Activated effector memory CD4-positive, alpha-beta T cell treated with Interleukin-2 at 50 U/mL for 16 hours (primary cell): ENCODE measurements at regions not wholly inside any gene's neighbourhood (a gene's known extent, or its start where the extent isn't known, plus 50 kb on each side); places are given as distances from the start of the nearest gene placed in this dataset.

Experiments
- DNase-seq: peaks from one replicate; pipeline ENCODE4 v3.0.0-alpha.2; 2020

DNA sequence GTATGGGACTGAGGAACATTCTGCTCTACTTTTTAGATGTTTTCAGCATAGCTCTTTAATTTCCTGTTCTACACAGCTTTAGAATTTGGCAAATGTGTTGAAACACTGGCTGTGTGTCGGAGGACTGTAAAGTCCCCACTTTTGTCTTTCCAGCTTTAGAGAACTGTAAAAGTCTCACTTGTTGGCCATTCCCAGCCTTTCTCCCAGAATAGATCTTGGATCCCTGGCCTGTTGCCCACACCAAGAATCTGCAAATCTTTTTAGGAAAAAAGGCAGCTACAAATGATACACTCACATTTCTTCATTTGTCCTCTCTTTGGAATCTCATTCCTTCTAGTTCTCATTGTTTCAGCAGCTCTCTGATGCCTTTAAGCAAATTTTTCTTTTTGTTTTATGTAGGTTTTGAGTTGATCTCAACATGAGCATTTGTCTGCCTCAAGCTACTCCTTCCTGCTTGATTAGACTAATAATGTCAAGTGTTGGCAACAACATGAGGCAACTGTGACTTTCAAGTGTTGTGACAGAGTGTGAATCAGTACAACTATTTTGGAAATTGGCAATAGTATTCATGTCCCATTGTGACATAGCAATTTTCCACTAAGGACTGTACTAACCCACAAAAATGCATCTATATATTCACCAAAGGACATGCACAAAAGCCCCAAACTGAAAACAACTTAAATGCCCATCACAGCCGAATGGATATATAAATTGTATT is 610.8 kb downstream of the EPHA4 start:
- DNase-seq: no peak

DNA sequence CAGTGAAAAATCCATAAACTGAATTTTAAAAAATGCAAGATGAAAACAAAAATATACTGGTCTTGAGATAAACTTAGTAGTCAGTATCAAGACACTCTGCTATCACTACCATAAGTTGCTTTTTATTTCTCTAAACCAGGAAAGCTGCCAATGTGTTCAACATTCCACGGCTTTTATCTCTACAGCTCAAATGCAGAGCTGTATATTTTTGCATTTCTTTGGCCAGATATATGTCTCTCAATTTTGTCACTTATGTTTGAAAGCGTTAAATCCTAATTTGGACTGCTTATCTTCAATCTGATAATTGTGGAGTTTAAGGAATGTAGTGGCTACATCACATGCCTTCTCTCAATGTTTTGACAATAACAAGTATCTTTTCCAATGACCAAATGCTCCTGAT is 609.5 kb downstream of the EPHA4 start:
- DNase-seq: no peak

DNA sequence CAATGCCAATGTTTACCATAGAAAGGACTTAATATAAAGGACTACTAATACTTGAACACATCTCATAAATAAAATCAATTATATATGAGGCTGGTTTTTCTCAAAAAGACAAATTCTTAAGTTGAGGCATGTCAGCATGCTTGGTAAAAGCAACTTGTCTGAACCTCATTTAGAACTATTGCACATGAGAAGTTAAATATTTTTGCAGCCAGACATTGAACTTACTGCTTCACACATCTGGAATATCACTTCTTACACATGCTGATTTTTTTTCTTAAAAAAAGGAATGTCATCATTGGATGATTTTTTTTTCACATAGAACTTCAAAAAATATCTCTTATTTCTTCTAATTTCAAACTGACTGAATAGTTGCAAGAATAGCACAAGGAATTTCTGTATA is 609.0 kb downstream of the EPHA4 start:
- no peak for DNase-seq

DNA sequence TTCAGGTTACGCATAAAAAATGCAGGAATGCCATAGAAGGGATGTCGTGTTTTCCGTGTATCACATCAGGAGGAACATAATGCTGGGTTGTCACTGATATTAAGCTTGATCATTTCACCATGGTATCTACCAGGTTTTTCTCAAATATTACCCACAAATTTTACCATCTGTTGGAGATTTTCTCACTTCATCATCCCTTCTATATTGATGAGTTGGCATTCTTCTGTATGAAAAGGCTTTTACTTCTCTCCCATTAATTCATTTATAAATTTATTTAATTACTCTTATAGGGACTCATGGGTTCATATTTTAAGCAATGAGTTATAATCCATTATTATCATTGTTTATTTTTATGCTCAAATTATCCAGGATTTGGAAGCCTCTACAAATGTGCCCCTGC is 608.2 kb downstream of the EPHA4 start:
- no peak for DNase-seq

DNA sequence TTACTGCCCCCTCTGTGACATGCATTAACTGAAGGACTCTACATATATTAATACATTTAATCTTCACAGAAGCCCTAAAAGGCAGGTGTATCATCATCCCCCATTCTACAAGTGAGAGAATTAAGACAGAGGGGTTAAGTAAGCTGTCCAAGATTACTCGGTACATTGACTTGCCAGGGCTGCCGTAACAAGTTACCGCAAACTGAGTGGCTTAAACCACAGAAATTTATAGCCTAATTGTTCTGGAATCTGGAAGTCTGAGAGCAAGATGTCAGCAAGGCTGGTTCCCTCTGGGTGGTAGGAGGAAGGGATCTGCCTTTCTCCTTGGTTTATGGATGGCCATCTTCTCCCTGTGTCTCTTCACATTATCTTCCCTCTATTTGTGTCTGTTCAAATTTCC is 605.5 kb downstream of the EPHA4 start:
- no peak for DNase-seq

DNA sequence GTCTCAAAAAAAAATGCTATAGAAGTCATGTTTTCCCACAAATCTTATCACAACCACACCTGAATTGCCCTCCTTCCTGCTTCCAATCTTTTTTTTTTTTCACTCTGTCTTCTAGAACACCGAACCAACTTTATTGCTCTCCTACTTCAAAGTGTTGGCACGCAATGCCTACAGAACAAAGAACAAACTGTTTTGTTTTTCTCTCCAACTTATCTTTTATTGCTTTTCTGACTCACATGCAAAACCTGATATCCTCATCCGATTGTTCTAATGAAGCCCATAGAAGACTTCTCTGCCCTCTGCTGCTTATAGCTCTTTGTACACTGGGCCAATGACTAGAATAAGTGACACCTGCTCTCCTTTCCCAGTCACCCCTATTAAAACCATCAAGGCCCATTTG is 602.8 kb downstream of the EPHA4 start:
- no peak for DNase-seq

DNA sequence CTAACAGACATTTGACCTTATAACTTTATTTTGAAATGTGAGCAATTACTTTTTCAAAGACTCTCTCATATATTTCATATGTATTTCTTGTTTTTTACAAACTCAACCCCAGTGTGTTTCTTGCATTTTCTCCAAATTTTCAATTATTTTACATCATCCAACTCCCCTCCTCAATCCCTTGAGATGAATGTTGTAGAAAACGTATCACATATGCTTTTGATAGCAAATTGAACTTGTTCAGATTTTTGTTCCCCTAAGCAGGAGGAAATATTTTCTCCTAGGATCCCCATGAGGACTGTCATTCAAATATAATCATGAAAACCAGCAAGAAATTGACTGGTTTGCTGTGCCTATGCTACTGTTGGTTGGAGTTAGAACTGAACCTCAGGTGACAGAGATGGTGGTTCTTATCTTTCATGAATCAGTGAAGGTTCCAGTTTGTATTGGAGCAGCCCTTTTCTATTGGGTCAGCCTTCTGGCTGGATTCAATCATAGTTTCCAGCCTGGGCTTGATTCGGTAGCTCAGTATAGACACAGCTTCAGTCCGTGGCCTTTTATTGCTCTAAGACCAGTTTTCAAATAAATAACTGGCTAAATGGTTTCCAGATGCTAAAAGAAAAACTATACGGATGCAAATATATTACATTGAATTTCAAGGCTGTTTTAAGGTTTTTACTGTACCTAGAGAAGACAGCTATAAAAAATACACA is 591.0 kb downstream of the EPHA4 start:
- no peak for DNase-seq

DNA sequence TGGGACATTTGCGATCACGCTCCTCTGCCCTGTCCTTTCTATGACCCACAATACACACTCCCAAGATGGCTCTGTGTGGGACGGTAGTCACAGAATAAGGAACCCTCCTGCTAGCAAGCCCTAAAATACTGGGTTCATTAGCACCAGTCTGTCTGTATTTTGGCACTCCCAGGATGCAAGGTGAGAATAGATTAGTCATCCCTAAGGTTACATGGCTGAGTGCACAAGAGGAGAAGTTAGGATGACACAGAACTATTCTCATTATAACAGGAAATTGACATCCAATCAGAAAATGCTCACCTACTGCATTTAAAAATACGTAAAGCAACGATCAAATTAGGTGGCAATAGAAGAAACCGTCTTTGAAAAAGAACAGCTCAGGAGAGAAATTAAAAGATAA is 590.2 kb downstream of the EPHA4 start:
- no peak for DNase-seq

DNA sequence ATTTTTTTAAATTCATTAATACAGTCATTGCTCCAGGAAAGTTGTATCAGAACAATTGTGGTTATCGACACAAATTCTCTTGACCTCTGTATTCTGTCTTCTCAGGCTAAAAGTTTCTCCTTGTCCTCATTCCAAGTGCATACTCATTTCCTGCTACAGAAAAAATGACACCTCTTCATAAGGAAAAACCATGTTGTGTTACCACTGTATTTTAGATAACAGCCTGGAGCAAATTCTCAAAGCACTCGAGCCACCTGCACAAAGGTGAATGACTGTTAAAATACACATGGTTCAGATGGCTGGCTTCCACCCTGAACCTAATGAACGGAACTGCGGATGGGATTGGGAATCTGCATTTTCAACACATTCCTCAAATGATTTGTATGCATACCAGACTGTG is 586.5 kb downstream of the EPHA4 start:
- DNase-seq: no peak

DNA sequence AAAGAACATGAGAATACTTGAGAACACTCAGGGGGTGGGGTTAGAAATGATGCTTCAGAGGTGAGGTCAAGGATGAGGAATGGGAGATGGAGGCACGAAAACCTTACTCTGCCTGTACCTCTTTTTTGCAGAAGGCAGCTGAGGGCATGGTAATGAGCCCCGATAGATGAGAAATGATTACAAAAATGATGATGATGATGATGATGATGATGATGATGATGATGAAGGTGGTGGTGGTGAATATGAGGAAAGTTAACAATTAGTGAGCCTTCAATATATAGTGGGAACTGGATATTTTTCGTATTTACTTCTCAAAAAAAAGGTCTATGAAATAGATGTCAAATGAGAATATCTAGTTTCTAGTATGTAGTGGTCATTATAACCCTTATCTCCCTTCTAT is 584.3 kb downstream of the EPHA4 start:
- no peak for DNase-seq

DNA sequence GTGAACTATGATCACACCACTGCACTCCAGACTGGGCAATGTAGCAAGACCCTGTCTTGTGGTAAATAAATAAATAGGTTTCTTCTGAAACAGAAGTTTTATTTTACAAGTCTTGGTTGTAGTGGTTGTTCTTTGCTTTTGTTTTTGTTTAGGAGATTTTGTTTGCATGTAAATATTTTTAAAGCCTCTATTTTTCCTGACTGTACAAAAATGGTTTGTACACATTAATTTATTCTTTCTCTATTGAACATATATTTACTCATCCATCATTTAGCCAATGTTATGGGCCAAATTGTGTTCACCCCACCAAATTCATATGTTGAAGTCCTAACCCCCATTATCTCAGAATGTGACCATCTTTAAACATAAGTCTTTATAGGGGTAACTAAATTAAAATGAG is 580.1 kb downstream of the EPHA4 start:
- DNase-seq: no peak

DNA sequence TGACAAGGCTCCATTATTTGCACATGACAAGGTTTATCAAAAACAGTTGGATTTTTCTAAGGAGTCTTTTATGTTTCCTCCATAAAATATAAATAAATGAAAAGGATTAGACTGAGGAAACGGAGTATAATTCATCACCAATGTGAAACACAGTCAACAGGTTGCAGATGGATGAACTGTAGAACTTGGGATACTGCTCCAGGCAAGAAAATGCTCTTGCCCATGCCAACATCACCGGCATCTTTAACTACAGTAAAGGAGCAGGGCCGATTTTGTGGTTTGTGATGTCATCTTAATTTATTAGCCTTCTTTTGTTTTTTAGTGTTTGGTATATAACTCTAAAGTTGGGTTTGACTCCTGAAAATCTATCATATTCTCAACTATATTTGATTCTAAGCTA is 577.3 kb downstream of the EPHA4 start:
- DNase-seq: no peak

DNA sequence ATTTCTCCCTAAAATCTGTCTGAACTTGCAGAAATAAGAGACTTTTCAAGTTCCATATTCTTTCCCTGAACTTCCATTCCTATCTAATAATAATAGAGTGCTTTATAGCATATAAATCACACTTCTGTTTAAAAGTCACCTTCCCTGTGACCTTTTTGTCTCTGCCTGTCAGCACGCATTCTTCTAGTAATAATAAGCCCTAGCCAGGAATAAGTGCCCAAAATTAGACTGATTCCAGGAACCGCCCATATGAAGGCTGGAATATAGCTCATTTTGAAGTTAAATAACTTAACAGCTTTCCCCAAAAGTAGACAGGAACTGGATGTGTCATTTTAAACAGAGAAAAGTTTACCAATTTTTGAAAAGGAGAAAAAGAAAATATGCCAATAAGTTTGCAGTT is 576.5 kb downstream of the EPHA4 start:
- no peak for DNase-seq

DNA sequence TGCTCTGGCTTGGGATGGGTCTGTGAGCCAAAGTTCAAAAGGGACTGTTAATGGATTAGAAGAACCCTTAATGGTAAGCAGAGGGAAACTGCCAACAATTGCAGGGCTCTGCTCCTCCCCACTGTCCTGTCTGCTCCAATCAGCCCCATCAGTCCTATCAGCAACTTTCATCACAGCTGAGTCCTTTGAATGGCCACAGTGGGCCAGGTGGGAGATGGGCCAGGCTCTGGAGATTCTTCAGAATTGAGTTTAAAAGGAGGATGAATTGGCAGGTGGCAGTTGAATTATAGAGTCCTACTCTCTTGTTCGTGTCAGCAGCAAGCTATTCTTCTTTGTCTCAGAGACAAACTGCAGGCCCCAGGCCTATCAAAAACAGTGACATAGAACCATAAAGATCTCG is 573.9 kb downstream of the EPHA4 start:
- DNase-seq: no peak

DNA sequence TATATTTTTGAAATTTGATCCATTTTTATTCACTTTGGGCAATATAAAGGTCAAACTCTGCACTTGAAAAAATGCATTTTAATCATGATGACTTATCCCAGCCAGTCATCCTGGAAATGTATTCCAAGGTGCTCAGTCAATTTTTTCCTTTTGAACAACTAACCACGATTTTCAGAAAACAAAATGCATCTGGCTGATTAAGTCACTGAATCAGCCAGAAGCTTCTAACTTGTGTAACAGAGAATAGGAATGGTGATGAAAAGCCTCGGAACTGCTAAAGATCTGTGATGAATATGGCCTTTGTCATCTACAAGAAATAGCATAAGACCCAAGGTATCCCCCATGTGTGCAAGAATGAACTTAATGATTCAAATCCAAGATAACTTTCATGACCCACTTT is 572.7 kb downstream of the EPHA4 start:
- no peak for DNase-seq

DNA sequence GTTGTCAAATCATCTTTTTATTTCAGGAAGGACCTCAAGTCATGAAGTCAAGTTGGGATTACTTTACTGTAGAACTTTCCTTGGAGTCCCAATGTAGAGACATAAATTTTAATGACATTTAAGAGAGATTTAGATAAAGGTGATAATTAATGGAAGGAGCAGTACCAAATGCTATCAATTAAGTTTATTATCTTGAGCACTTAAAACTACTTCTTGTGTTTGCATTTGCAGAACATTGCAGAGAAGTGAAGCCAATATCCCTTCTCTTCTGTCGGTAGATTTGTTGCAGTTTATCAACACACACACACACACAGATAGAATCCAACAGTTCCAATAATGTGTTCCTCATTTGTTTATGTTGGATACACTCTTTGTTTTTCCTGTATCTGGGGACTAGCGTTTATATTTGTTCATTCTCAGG is 570.7 kb downstream of the EPHA4 start:
- no peak for DNase-seq

DNA sequence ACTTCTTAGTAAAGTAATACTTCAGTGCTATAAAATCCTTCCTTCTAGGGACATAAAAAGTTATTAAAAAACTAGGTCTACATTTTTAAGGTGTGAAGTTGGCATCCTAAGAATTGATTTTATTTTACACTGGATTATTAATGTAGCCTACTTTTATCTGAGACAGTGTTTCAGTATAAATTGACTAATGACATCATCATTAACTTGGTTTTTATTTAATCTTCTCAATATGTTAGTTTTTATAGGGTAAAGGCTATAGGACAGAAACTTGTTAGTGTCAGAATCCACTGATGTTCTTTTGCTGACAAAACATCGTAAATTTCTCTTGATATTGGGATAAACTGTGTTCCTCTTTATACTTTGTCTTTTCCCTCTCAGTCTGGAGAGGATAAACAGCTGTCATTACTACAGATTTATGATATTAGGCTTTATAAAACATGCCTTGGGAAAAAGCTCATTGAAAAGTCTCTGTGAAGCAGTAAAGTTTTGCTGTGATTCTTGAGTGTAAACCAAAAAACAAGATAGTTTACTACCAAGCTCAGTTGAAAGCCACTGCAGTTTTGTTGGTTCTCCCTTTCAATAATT is 569.9 kb downstream of the EPHA4 start:
- DNase-seq: no peak

DNA sequence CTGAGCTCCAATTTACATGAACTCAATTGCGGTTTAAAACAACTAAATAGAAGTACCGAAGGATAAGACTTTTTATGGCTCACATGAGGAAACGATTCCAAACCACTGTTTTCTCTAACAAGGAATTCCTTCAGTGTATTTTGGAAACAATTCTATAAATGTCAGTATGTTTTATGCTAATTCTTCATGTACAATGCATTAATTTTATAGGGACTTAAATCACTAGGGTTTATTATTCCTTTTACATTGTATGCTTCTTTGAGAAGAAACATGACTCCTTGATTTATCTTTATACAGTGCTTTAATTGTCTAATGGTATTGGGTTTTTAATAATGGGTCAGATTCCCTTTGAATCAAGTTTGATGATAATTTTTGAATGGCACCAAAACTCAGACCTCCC is 566.8 kb downstream of the EPHA4 start:
- no peak for DNase-seq

DNA sequence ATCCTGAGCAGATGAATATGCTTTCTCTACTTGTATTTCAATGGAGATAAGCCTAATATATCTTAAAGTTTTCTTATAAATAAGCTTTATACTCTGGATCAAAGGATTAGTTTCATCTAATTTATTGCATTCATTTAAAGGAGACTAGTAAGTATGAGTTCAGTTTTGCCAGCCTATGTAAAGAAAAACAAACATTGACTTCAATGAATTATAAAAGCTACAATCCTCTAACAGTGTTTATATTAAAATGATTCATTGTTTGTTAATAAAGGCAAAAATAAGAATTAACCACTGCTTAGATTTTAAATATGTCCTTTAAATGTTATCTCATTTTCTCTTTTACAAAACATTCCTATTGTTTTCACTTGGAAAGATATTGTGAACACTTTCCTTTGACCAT is 566.0 kb downstream of the EPHA4 start:
- no peak for DNase-seq

DNA sequence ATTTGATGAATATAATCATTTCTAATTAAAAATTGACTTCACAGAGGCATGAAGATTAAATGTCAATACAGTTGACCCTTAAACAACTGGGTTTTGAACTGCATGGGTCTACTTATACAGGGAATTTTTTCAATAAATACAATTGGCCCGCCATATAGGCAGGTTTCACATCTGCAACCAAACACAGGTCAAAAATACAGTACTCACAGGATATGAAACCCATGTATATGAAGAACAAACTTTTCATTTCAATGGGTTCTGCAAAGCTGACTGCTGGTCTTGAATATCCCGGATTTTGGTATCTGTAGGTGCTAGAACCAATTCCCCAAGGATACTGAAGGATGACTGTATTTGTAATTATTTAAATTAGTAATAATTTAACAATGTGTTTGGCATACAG is 555.6 kb downstream of the EPHA4 start:
- no peak for DNase-seq

DNA sequence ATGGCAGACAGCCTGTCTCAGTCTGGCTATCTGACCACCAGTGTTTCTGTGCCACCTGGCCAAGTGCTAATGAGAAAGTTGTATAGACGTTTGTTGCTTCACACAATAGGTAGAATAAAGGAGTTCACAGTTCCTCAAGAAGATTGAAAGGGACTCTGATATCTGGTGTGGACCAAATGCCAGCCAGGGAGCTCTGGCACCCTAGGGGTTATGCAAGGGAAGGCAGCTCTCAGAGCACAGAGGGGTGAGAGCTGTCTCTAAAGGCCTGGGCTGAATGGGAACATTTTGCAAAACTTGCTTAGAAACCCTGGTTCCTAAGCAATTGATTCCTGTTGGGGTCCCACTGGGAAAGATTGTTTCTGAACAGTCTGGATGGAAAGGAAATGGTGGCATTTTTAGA is 553.8 kb downstream of the EPHA4 start:
- DNase-seq: no peak

DNA sequence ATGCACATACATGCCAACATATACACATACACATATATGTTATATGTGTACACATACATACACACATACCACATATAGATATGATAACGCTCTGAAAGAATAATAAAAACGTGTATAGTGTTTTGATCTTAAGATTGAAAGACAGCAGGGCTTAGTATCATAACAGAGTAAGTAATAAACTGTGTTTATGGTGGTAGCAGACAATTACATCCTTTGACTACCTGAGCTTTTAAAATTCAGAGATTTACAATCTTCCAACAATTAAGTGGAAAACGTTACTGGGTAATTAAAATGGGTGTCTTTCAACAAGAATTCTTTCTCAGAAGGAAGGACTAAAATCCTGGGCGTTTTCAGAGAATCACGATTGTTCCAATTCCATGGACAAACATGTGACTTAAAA is 552.4 kb downstream of the EPHA4 start:
- DNase-seq: no peak

DNA sequence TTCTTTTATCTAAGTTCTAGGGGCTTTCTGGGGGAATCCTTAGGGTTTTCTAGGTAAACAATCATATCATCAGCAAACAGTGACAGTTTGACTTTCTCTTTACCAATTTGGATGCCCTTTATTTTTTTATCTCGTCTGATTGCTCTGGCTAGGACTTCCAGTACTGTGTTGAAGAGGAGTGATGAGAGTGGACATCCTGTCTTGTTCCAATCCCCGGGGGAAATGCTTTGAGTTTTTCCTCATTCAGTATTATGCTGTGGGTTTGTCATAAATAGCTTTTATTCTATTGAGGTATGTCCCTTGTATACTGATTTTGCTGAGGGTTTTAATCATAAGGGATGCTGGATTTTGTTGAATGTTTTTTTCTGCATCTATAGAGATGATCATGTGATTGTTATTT is 549.5 kb downstream of the EPHA4 start:
- no peak for DNase-seq

DNA sequence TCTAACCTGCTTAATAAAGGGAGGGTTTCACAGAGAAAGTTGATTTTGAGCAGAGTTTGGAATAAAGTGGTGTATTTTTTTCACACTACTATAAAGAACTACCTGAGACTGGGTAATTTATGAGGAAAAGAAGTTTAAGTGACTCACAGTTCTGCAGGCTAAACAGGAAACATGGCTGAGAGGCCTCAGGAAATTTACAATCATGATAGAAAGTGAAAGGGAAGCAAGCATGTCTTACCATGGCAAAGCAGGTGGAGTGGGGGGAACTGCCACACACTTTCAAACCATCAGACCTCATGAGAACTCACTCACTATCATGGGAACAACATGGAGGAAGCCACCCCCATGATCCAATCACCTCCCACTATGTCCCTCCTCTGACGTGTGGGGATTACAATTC is 546.7 kb downstream of the EPHA4 start:
- DNase-seq: no peak
